ENCODE measurements at regions not wholly inside any gene's neighbourhood (a gene's known extent, or its start where the extent isn't known, plus 50 kb on each side); places are given as distances from the start of the nearest gene placed in this dataset.

GRCh38 chr5:2131196-2131595, 248.5 kb upstream of the IRX4 start:
- no peaks in the 10 kb centered on the region for H3K36me3 ChIP-seq
- H3K27ac ChIP-seq = no peak overlapping the region
- no peaks in the 10 kb centered on the region for H3K9me3 ChIP-seq
- no peak for TF ChIP-seq CTCF (IDR thresholded peaks at IDR 0.05)
- no peak overlapping the region for H3K4me3 ChIP-seq
- no peak for DNase-seq
- H3K4me1 ChIP-seq = no peaks in the 10 kb centered on the region
- intact Hi-C loops (cut with DNase I; ENCODE audit: low total_unique reads) = no loop called here
- no peaks in the 10 kb centered on the region for H3K27me3 ChIP-seq

GRCh38 chr5:2130361-2130760, 247.6 kb upstream of the IRX4 start:
- intact Hi-C loops (cut with DNase I; ENCODE audit: low total_unique reads) = no loop called here
- no peaks in the 10 kb centered on the region for H3K27me3 ChIP-seq
- no peak for TF ChIP-seq CTCF (IDR thresholded peaks at IDR 0.05)
- no peaks in the 10 kb centered on the region for H3K36me3 ChIP-seq
- H3K4me1 ChIP-seq = no peaks in the 10 kb centered on the region
- no peak overlapping the region for H3K4me3 ChIP-seq
- H3K9me3 ChIP-seq = no peaks in the 10 kb centered on the region
- no peak for DNase-seq
- no peak overlapping the region for H3K27ac ChIP-seq

- no peaks in the 10 kb centered on the region for H3K27me3 ChIP-seq
- no peaks in the 10 kb centered on the region for H3K9me3 ChIP-seq
- H3K27ac ChIP-seq = no peak overlapping the region
- H3K36me3 ChIP-seq = no peaks in the 10 kb centered on the region
- intact Hi-C loops (cut with DNase I; ENCODE audit: low total_unique reads) = no loop called here
- no peak for TF ChIP-seq CTCF (IDR thresholded peaks at IDR 0.05)
- no peak overlapping the region for H3K4me3 ChIP-seq
- DNase-seq = no peak
- no peaks in the 10 kb centered on the region for H3K4me1 ChIP-seq
These were observed 247.0 kb upstream of the IRX4 start for GRCh38 chr5:2129568-2130272.

- Histone ChIP-seq H3K27me3 (no peaks in the 10 kb centered on the region), H3K36me3 (no peaks in the 10 kb centered on the region), H3K4me3 (no peak overlapping the region), H3K27ac (no peak overlapping the region), H3K9me3 (no peaks in the 10 kb centered on the region), H3K4me1 (no peaks in the 10 kb centered on the region)
- intact Hi-C loops (cut with DNase I; ENCODE audit: low total_unique reads) = no loop called here
- DNase-seq = no peak
- TF ChIP-seq CTCF (IDR thresholded peaks at IDR 0.05) = no peak
These were observed 246.1 kb upstream of the IRX4 start for GRCh38 chr5:2128686-2129355.

- intact Hi-C loops (cut with DNase I; ENCODE audit: low total_unique reads) = no loop called here
- H3K36me3 ChIP-seq = no peaks in the 10 kb centered on the region
- H3K9me3 ChIP-seq = no peaks in the 10 kb centered on the region
- no peaks in the 10 kb centered on the region for H3K27me3 ChIP-seq
- H3K4me3 ChIP-seq = no peak overlapping the region
- no peak for DNase-seq
- no peak for TF ChIP-seq CTCF (IDR thresholded peaks at IDR 0.05)
- H3K4me1 ChIP-seq = no peaks in the 10 kb centered on the region
- no peak overlapping the region for H3K27ac ChIP-seq
These were observed 243.8 kb upstream of the IRX4 start for GRCh38 chr5:2126512-2126911.

Data from tibial artery (tissue), 4 donors.